Right atrium auricular region (tissue), 2 donors: ENCODE measurements at regions not wholly inside any gene's neighbourhood (a gene's known extent, or its start where the extent isn't known, plus 50 kb on each side); places are given as distances from the start of the nearest gene placed in this dataset.

Source experiments
- DNase-seq: peaks from one replicate; pipeline ENCODE4 v3.0.0-alpha.2; 2019; ENCODE audit warnings: low spot score
- H3K27ac ChIP-seq, 2 donors: fragments of 200-600 bp; sonication (generic); 1 replicate in 1 of 2; 2 replicates in 1 of 2; pipeline ENCODE4 v1.5.1; 2016 to 2019
- H3K27me3 ChIP-seq, 2 donors: fragments of 200-600 bp; sonication (generic); one replicate each; pipeline versions ENCODE4 v1.5.1 to v1.6.0; 2017 to 2019
- H3K36me3 ChIP-seq: fragments of 200-600 bp; sonication (generic); one replicate; pipeline ENCODE4 v1.5.1; 2016
- H3K4me1 ChIP-seq, 2 donors: fragments of 200-600 bp; sonication (generic); one replicate each; pipeline versions ENCODE4 v1.5.1 to v1.6.0; 2017 to 2019
- H3K4me3 ChIP-seq, 2 donors: fragments of 200-600 bp; sonication (generic); 1 replicate in 1 of 2; 2 replicates in 1 of 2; pipeline ENCODE4 v1.5.1; 2017 to 2019; ENCODE audit warnings: mild to moderate bottlenecking in 1 of 2, moderate library complexity in 1 of 2
- H3K9me3 ChIP-seq, 2 donors: fragments of 200-600 bp; sonication (generic); one replicate each; pipeline ENCODE4 v1.5.1; 2019
- TF ChIP-seq, protein P1 (sequence below), 2 donors: fragments of 200-600 bp; sonication (generic); IDR thresholded peaks; one replicate each; pipeline ENCODE4 v1.5.1; 2019; ENCODE audit warnings: antibody characterized with exemption in 2 of 2

DNA sequence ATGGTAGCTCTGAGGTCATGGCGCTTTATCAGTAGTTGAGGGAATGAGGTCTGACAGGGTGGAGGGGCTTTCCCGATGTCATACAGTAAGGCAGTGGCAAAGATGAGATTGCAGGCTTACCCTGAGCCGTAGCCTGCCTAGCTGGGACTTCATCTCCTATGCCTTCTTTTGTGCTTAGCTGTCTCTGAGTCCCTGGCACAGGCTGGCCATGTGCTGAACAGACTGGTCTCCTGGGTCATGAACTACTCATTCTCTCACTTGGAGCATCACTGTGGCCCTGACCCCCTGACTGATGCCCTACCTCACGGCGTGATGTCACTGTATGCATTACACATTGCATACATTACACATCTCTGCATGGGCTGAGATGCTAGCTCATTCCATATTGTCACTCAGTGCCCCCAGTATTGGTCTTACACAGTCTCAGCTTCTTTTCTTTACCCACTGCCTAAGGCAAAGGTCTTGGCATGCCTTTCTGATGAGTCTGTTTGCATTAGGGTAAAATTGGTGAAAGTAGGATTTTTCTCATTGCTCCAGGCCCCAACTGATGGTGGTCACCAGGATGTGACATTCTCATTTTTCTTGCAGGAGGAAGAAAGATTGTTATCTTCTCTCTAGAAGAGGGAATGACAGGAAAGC lies 389.4 kb upstream of the CADM1 start:
- H3K27ac ChIP-seq, result no peak overlapping the region
- H3K4me1 ChIP-seq, result no peaks in the 10 kb centered on the region
- H3K4me3 ChIP-seq, result no peak overlapping the region
- no peak for DNase-seq
- H3K9me3 ChIP-seq, result no peaks in the 10 kb centered on the region
- H3K27me3 ChIP-seq, result no peaks in the 10 kb centered on the region
- H3K36me3 ChIP-seq, result no peaks in the 10 kb centered on the region
- TF ChIP-seq, protein P1, sequence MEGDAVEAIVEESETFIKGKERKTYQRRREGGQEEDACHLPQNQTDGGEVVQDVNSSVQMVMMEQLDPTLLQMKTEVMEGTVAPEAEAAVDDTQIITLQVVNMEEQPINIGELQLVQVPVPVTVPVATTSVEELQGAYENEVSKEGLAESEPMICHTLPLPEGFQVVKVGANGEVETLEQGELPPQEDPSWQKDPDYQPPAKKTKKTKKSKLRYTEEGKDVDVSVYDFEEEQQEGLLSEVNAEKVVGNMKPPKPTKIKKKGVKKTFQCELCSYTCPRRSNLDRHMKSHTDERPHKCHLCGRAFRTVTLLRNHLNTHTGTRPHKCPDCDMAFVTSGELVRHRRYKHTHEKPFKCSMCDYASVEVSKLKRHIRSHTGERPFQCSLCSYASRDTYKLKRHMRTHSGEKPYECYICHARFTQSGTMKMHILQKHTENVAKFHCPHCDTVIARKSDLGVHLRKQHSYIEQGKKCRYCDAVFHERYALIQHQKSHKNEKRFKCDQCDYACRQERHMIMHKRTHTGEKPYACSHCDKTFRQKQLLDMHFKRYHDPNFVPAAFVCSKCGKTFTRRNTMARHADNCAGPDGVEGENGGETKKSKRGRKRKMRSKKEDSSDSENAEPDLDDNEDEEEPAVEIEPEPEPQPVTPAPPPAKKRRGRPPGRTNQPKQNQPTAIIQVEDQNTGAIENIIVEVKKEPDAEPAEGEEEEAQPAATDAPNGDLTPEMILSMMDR (IDR thresholded peaks at IDR 0.05), result no peak

DNA sequence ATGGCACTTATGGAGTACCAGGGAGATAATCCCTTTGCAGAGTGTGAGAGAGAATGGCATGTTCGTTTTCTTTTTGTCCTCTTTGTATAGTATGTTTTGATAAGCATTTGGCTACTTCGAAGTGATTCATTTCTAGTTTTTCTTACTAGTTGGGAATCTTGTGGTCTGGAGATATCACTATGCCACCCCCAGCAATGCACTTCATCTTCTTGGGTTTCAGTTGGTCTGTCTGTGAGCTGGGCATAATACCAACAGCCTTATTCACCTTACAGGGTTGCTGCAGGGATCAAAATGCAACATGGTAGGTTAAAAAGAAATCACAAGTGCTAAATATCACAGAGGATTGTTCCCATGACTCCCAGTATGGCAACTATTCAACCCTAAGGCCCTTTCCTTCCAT lies 387.8 kb upstream of the CADM1 start:
- H3K27me3 ChIP-seq, result no peaks in the 10 kb centered on the region
- TF ChIP-seq, protein P1 (IDR thresholded peaks at IDR 0.05), result no peak

DNA sequence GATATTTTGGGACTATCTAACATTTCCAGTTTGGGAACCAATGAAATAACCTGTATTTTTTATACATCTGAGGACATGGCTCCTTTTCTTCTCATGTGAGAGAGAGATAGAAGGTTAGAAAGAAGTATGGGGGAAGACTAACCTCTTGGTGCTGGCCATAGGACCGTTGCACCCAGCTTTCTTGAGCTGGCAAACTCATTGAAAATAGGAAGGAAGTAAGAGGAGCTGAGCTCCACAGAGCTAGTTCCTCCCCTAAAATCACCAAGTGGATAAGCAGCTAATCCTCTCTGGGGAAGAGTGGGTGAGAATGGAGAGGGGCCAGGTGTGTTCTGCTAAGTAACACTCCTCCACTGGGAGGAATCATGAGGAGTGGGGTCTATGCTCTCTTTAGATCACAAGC lies 387.4 kb upstream of the CADM1 start:
- Histone ChIP-seq H3K9me3 (no peaks in the 10 kb centered on the region), H3K36me3 (no peaks in the 10 kb centered on the region), H3K27ac (no peak overlapping the region), H3K4me1 (no peaks in the 10 kb centered on the region), H3K27me3 (no peaks in the 10 kb centered on the region), H3K4me3 (no peak overlapping the region)
- no peak for DNase-seq
- TF ChIP-seq, protein P1 (IDR thresholded peaks at IDR 0.05), result no peak

More for the DNA sequence above, 387.8 kb upstream of the CADM1 start:
- Histone ChIP-seq H3K4me1 (no peaks in the 10 kb centered on the region), H3K27ac (no peak overlapping the region), H3K36me3 (no peaks in the 10 kb centered on the region), H3K9me3 (no peaks in the 10 kb centered on the region), H3K4me3 (no peak overlapping the region)
- no peak for DNase-seq

DNA sequence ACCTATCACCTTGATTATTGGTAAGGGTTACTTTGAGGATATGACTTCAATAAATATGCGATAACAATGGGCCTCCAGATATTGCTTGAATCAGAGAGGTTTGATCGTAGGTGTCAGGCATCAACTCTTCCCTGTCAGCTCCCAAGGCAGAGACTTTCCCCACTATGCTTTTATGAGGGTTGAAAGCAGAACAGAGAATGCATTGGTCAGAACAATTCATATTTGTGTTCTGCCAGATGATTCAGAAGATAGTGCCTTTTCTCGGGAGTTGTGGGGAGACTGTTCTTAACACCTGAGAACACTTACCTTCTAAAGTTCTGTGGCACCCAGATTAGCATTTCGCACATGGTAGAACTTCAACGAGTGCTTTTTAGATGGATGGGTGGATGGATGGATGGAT lies 386.3 kb upstream of the CADM1 start:
- Histone ChIP-seq H3K9me3 (no peaks in the 10 kb centered on the region), H3K27ac (no peak overlapping the region), H3K27me3 (no peaks in the 10 kb centered on the region), H3K4me1 (peaks cover 0 to 5% of the 10 kb centered on the region in 2 donors), H3K36me3 (no peaks in the 10 kb centered on the region), H3K4me3 (no peak overlapping the region)
- TF ChIP-seq, protein P1 (IDR thresholded peaks at IDR 0.05), result no peak
- DNase-seq, result no peak

DNA sequence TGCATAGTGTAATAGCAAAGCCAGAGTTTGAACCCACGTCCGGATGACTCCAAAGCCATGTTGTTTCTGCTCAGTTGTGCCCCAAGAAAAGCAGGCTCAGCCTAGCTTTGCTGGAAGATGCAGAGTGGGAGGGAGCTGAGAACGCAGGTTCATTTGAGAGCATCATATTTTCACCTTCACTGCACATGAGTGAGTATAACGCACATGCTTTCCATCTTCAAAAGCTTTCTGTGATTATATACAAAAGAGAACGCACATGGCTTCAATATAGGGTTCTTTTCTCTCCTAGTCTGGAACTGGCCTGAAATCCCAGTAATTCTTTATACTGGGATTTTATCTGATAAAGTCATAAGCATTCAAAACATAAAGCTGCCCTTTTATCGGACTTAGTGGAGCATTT lies 385.5 kb upstream of the CADM1 start:
- no peaks in the 10 kb centered on the region for H3K27me3 ChIP-seq

More for the DNA sequence above, 385.5 kb upstream of the CADM1 start:
- Histone ChIP-seq H3K4me3 (no peak overlapping the region), H3K36me3 (no peaks in the 10 kb centered on the region), H3K4me1 (peaks cover 0 to 13% of the 10 kb centered on the region in 2 donors), H3K27ac (no peak overlapping the region), H3K9me3 (no peaks in the 10 kb centered on the region)
- TF ChIP-seq, protein P1 (IDR thresholded peaks at IDR 0.05), result no peak
- DNase-seq, result no peak
